CD4-positive, alpha-beta T cell (primary cell): ENCODE measurements at regions not wholly inside any gene's neighbourhood (a gene's known extent, or its start where the extent isn't known, plus 50 kb on each side); places are given as distances from the start of the nearest gene placed in this dataset.

Experiments
- ATAC-seq: fragments of 200-7000 bp; cut with Tn5 transposase; one replicate; pipeline ENCODE4 v1.10.0; 2022; ENCODE audit warnings: mild to moderate bottlenecking; ENCODE audit not compliant: poor library complexity
- CTCF ChIA-PET: fragments of 350-600 bp; sonication (Branson Sonifier 250); formaldehyde crosslinking; loops from one replicate; lab custom pipeline; 2021; ENCODE audit warnings: antibody characterized with exemption, inconsistent platforms; lab: Charles Lee
- POLR2A ChIA-PET: fragments of 350-600 bp; sonication (Branson Sonifier 250); formaldehyde crosslinking; loops from one replicate; lab custom pipeline; 2021; ENCODE audit warnings: antibody characterized with exemption, inconsistent platforms; lab: Charles Lee
- DNase-seq, 14 experiments: peaks; one replicate each; pipeline ENCODE4 v3.0.0-alpha.2; 2013 to 2020; ENCODE audit warnings: mixed read lengths in 2 of 14
- H3K27ac ChIP-seq, 2 donors: one replicate each; pipeline versions ENCODE4 v1.5.1 to v1.7.0; 2013; ENCODE audit warnings: low read length in 2 of 2, low read depth in 1 of 2, mild to moderate bottlenecking in 1 of 2
- H3K27me3 ChIP-seq, 2 experiments: 1 replicate in 1 of 2; 2 replicates in 1 of 2; pipeline versions ENCODE4 v1.6.1 to v1.7.0; 2013; ENCODE audit warnings: low read length in 2 of 2, control low read depth in 1 of 2, mild to moderate bottlenecking in 1 of 2, moderate library complexity in 1 of 2; ENCODE audit not compliant: insufficient read depth in 2 of 2, control insufficient read depth in 1 of 2
- H3K36me3 ChIP-seq: one replicate; pipeline ENCODE4 v1.6.1; 2013; ENCODE audit warnings: low read length, control low read depth; ENCODE audit not compliant: insufficient read depth
- H3K4me1 ChIP-seq: one replicate; pipeline ENCODE4 v1.6.1; 2013; ENCODE audit warnings: low read length, control low read depth; ENCODE audit not compliant: insufficient read depth
- H3K4me3 ChIP-seq: one replicate; pipeline ENCODE4 v1.5.1; 2013; ENCODE audit warnings: mild to moderate bottlenecking, low read length, moderate library complexity
- H3K9me3 ChIP-seq, 2 experiments: 1 replicate in 1 of 2; 2 replicates in 1 of 2; pipeline versions ENCODE4 v1.6.1 to v1.7.0; 2013; ENCODE audit warnings: low read length in 2 of 2, mild to moderate bottlenecking in 2 of 2, control low read depth in 1 of 2, moderate library complexity in 1 of 2; ENCODE audit not compliant: control insufficient read depth in 1 of 2, insufficient read depth in 1 of 2
- H3K27ac Mint-ChIP-seq: one replicate; pipeline ENCODE4 v1.8.0; 2020; ENCODE audit warnings: mixed read lengths
- H3K27me3 Mint-ChIP-seq: one replicate; pipeline ENCODE4 v1.8.0; 2021; ENCODE audit warnings: mixed read lengths
- H3K36me3 Mint-ChIP-seq: one replicate; pipeline ENCODE4 v1.8.0; 2021; ENCODE audit warnings: low read depth, mixed read lengths
- H3K4me1 Mint-ChIP-seq: one replicate; pipeline ENCODE4 v1.8.0; 2021; ENCODE audit warnings: low read depth, mixed read lengths
- H3K4me3 Mint-ChIP-seq: one replicate; pipeline ENCODE4 v1.8.0; 2020; ENCODE audit warnings: mild to moderate bottlenecking, mixed read lengths
- H3K9me3 Mint-ChIP-seq: one replicate; pipeline ENCODE4 v1.8.0; 2020; ENCODE audit warnings: mixed read lengths
- CTCF ChIP-seq: fragments of 200-600 bp; IDR thresholded peaks from one replicate; pipeline ENCODE4 v1.8.0; 2022; ENCODE audit warnings: antibody characterized with exemption, mild to moderate bottlenecking
- intact Hi-C, 2 experiments: fragments of 100-400 bp; cut with DNase I in 1 of 2; cut with micrococcal nuclease in 1 of 2; formaldehyde crosslinking; loops; one replicate each; pipeline versions ENCODE4 v1.15.1 to v1.9.0; 2023 to 2025; cut with DNase I, micrococcal nuclease

DNA sequence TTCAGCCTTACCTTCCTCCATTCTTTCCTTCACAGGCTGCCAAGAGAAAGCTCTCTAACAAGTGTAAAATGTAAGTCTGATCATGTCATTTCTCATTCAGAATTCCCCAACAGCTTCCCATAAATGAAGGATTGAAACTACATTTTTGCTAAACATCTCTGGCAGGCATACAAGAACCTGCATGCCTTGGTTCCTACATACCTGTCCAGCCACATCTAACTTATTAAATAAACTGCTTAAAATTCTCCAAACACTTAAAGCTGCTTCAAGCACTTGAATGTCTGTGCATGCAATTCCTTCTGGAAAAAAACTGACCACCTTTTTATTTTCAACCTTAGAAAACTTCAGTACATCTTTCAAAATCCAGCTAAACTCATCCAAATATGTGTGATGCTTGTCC, 84.4 kb upstream of the DCN start:
- H3K9me3 ChIP-seq, result no peaks in the 10 kb centered on the region
- H3K4me1 Mint-ChIP-seq, result no peaks in the 10 kb centered on the region
- H3K4me1 ChIP-seq, result no peaks in the 10 kb centered on the region
- TF ChIP-seq CTCF, result no peak
- H3K4me3 ChIP-seq, result no peak overlapping the region
- no peak overlapping the region for H3K27ac Mint-ChIP-seq
- DNase-seq (no peak), ATAC-seq (no peak)
- no peak overlapping the region for H3K27ac ChIP-seq
- H3K4me3 Mint-ChIP-seq, result no peak overlapping the region
- H3K27me3 ChIP-seq, result peaks cover 0 to 7% of the 10 kb centered on the region in 2 experiments
- ChIA-PET CTCF (no interaction called here), POLR2A (no interaction called here)
- H3K9me3 Mint-ChIP-seq, result no peaks in the 10 kb centered on the region
- H3K36me3 ChIP-seq, result no peaks in the 10 kb centered on the region
- peaks cover 15% of the 10 kb centered on the region for H3K27me3 Mint-ChIP-seq
- intact Hi-C loops, result no loop called here
- no peaks in the 10 kb centered on the region for H3K36me3 Mint-ChIP-seq

GRCh38 chr12:91264178-91264577, 81.6 kb upstream of the DCN start:
- Histone ChIP-seq H3K4me1 (no peaks in the 10 kb centered on the region), H3K4me3 (no peak overlapping the region), H3K36me3 (no peaks in the 10 kb centered on the region), H3K9me3 (no peaks in the 10 kb centered on the region), H3K27me3 (peaks cover 0 to 7% of the 10 kb centered on the region in 2 experiments), H3K27ac (no peak overlapping the region)
- no peak for DNase-seq
- no peaks in the 10 kb centered on the region for H3K36me3 Mint-ChIP-seq
- no peak overlapping the region for H3K4me3 Mint-ChIP-seq
- no peaks in the 10 kb centered on the region for H3K9me3 Mint-ChIP-seq
- TF ChIP-seq CTCF, result no peak
- ChIA-PET POLR2A (no interaction called here), CTCF (no interaction called here)
- peaks cover 14% of the 10 kb centered on the region for H3K27me3 Mint-ChIP-seq
- H3K27ac Mint-ChIP-seq, result no peak overlapping the region
- no peaks in the 10 kb centered on the region for H3K4me1 Mint-ChIP-seq
- intact Hi-C loops, result no loop called here
- no peak for ATAC-seq

- Histone ChIP-seq H3K4me3 (no peak overlapping the region), H3K27me3 (no peaks in the 10 kb centered on the region), H3K4me1 (no peaks in the 10 kb centered on the region), H3K36me3 (no peaks in the 10 kb centered on the region), H3K9me3 (no peaks in the 10 kb centered on the region), H3K27ac (no peak overlapping the region)
- H3K36me3 Mint-ChIP-seq, result no peaks in the 10 kb centered on the region
- POLR2A ChIA-PET, result no interaction called here
- H3K27ac Mint-ChIP-seq, result no peak overlapping the region
- H3K4me3 Mint-ChIP-seq, result no peak overlapping the region
- H3K4me1 Mint-ChIP-seq, result no peaks in the 10 kb centered on the region
- no peaks in the 10 kb centered on the region for H3K9me3 Mint-ChIP-seq
- intact Hi-C loops, result no loop called here
- ATAC-seq, result no peak
- CTCF ChIA-PET, result interaction anchor here (0.5 kb wide), 1 partner anchor 21 kb away, joined by 3 read pairs; no protein-coding TSS in a partner anchor
- DNase-seq, result no peak
- H3K27me3 Mint-ChIP-seq, result peaks cover 19% of the 10 kb centered on the region
- TF ChIP-seq CTCF, result no peak
Measured at GRCh38 chr12:91261820-91262676, 79.4 kb upstream of the DCN start.
